Activated T-helper 2 cell treated with anti-CD3 and anti-CD28 coated beads, Interferon-gamma antibody, Interleukin-2, Interleukin-4, amounts not matched to agents 10 μg/mL and 5 μg/mL and 100 μg/mL, durations not matched to agents 14 hours and 24 hours and 36 hours (primary cell): ENCODE measurements at regions not wholly inside any gene's neighbourhood (a gene's known extent, or its start where the extent isn't known, plus 50 kb on each side); places are given as distances from the start of the nearest gene placed in this dataset.
A peak's percentile ranks its signal among the peaks of the same experiment; 100 is the strongest.

Experiments used
- DNase-seq: peaks from one replicate; pipeline ENCODE4 v3.0.0; 2021; ENCODE audit warnings: low spot score
- H3K27ac Mint-ChIP-seq: one replicate; pipeline ENCODE4 v1.8.0; 2021; ENCODE audit warnings: mixed read lengths
- H3K27me3 Mint-ChIP-seq: one replicate; pipeline ENCODE4 v1.8.0; 2021; ENCODE audit warnings: low read depth, mixed read lengths
- H3K36me3 Mint-ChIP-seq: one replicate; pipeline ENCODE4 v1.8.0; 2021; ENCODE audit warnings: low read depth, mixed read lengths
- H3K4me1 Mint-ChIP-seq: one replicate; pipeline ENCODE4 v1.8.0; 2021; ENCODE audit warnings: low read depth, mixed read lengths
- H3K4me3 Mint-ChIP-seq: one replicate; pipeline ENCODE4 v1.8.0; 2021; ENCODE audit warnings: low read depth, mild to moderate bottlenecking, moderate library complexity, mixed read lengths
- H3K9me3 Mint-ChIP-seq: one replicate; pipeline ENCODE4 v1.8.0; 2021; ENCODE audit warnings: mixed read lengths
- intact Hi-C: fragments of 100-400 bp; cut with micrococcal nuclease; formaldehyde crosslinking; loops from one replicate; pipeline ENCODE4 v1.15.1; 2023

GRCh38 chr12:126762150-126762549 is 1504.8 kb upstream of the TMEM132C start:
- Mint-ChIP-seq H3K4me1 (peaks cover 8% of the 10 kb centered on the region), H3K27me3 (no peaks in the 10 kb centered on the region), H3K4me3 (no peak overlapping the region), H3K36me3 (peaks cover 29% of the 10 kb centered on the region), H3K9me3 (peaks cover 53% of the 10 kb centered on the region), H3K27ac (no peak overlapping the region)
- intact Hi-C loops, result no loop called here
- no peak for DNase-seq

GRCh38 chr12:126763359-126763758 is 1503.6 kb upstream of the TMEM132C start:
- H3K36me3 Mint-ChIP-seq, result peaks cover 32% of the 10 kb centered on the region
- no peak overlapping the region for H3K27ac Mint-ChIP-seq
- no peak for DNase-seq
- no peaks in the 10 kb centered on the region for H3K27me3 Mint-ChIP-seq
- peaks cover 11% of the 10 kb centered on the region for H3K4me1 Mint-ChIP-seq
- no peak overlapping the region for H3K4me3 Mint-ChIP-seq
- intact Hi-C loops, result no loop called here
- peaks cover 57% of the 10 kb centered on the region for H3K9me3 Mint-ChIP-seq

GRCh38 chr12:126767334-126767733 is 1499.6 kb upstream of the TMEM132C start:
- no peak for DNase-seq
- H3K36me3 Mint-ChIP-seq, result peaks cover 49% of the 10 kb centered on the region
- no peak overlapping the region for H3K4me3 Mint-ChIP-seq
- H3K27me3 Mint-ChIP-seq, result no peaks in the 10 kb centered on the region
- intact Hi-C loops, result no loop called here
- no peak overlapping the region for H3K27ac Mint-ChIP-seq
- peaks cover 69% of the 10 kb centered on the region for H3K9me3 Mint-ChIP-seq
- H3K4me1 Mint-ChIP-seq, result peaks cover 12% of the 10 kb centered on the region

DNA sequence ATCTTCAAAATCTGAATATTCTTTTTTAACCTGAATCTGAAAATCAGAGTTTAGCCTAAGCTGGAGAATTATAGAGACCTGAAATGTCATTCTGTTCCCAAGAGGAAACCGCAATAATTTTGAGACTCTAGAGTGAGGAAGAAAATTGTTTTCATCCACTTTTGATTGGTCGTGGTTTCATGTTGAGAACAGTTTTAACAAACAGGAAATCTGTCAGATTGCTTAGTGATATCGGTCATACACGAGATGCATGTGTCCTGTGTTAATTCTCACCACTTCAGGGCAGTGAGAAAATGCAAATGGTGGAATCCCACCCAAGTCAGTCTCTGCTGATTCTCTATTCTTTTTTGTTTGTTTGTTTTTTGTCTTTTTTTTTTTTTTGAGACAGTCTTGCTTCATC is 1498.5 kb upstream of the TMEM132C start:
- intact Hi-C loops, result no loop called here
- Mint-ChIP-seq H3K9me3 (peaks cover 69% of the 10 kb centered on the region), H3K27me3 (no peaks in the 10 kb centered on the region), H3K4me3 (no peak overlapping the region), H3K4me1 (peaks cover 17% of the 10 kb centered on the region), H3K27ac (no peak overlapping the region), H3K36me3 (peaks cover 51% of the 10 kb centered on the region)
- DNase-seq, result no peak

- H3K9me3 Mint-ChIP-seq, result peaks cover 68% of the 10 kb centered on the region
- no peak overlapping the region for H3K4me3 Mint-ChIP-seq
- no peaks in the 10 kb centered on the region for H3K27me3 Mint-ChIP-seq
- intact Hi-C loops, result no loop called here
- peak overlapping the region; percentile 65 for H3K27ac Mint-ChIP-seq
- H3K36me3 Mint-ChIP-seq, result peaks cover 41% of the 10 kb centered on the region
- DNase-seq, result no peak
- H3K4me1 Mint-ChIP-seq, result peaks cover 17% of the 10 kb centered on the region
Measured at GRCh38 chr12:126770188-126770587, 1496.8 kb upstream of the TMEM132C start.

DNA sequence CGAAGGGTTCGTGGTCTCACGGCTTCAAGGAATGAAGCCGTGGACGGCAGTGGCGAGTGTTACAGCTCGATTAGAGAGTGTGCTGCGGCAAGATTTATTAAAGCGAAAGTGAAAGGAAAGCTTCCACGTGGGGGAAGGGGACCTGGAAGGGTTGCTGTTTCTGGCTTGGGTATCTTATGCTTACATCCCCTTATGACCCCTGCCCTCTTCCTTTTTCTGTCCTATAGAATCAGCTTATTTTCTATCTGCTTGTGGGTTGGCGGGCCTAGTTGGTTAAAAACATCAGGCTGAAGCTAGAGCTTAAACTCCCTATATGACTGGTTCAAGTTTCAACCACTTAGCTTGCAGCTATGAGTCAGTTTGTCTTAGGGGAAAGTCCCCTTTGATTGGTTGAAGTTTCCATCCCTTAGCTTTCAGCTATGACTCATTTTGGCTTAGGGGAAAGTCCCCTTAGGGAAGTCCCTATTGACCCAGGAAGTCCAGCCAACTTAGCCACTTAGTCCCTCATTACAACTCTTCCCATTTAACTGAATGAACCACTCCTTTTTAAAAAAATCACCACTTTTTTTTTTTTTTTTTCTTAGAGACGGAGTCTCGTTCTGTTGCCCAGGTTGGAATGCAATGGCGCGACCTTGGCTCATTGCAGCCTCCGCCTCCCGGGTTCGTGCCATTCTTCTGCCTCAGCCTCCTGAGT is 1494.7 kb upstream of the TMEM132C start:
- peaks cover 17% of the 10 kb centered on the region for H3K4me1 Mint-ChIP-seq
- no peaks in the 10 kb centered on the region for H3K27me3 Mint-ChIP-seq
- intact Hi-C loops, result loop anchor here (1.0 kb wide), 2 partner anchors 11 to 183 kb away; no protein-coding TSS in a partner anchor
- H3K36me3 Mint-ChIP-seq, result peaks cover 36% of the 10 kb centered on the region
- peaks cover 52% of the 10 kb centered on the region for H3K9me3 Mint-ChIP-seq
- H3K27ac Mint-ChIP-seq, result peak overlapping the region; percentile 97
- peak overlapping the region; percentile 77 for H3K4me3 Mint-ChIP-seq
- DNase-seq, result peak; percentile 16

- peaks cover 52% of the 10 kb centered on the region for H3K9me3 Mint-ChIP-seq
- intact Hi-C loops, result no loop called here
- DNase-seq, result no peak
- peaks cover 17% of the 10 kb centered on the region for H3K4me1 Mint-ChIP-seq
- peak overlapping the region; percentile 22 for H3K27ac Mint-ChIP-seq
- no peak overlapping the region for H3K4me3 Mint-ChIP-seq
- H3K27me3 Mint-ChIP-seq, result no peaks in the 10 kb centered on the region
- peaks cover 36% of the 10 kb centered on the region for H3K36me3 Mint-ChIP-seq
Measured at GRCh38 chr12:126773012-126773411, 1494.0 kb upstream of the TMEM132C start.

DNA sequence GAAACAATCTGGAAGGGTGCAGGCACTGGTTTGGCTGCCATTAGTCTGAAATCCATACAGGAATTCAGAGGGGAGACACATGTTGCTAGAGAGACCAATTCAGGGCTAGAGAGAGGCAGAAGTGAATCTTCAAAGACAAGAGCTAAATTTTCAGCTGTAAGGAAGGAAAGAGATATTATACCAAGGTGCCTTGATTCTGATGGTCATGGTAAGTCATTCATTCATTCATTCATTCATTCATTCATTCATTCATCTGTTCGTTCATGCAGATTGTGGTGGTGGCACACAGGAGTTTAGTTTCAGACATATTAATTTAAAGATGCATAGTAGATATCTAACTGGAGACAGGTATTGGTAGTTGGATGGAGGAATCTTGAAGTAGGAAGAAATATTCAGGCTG is 1493.5 kb upstream of the TMEM132C start:
- DNase-seq, result no peak
- Mint-ChIP-seq H3K36me3 (peaks cover 32% of the 10 kb centered on the region), H3K27ac (no peak overlapping the region), H3K4me1 (peaks cover 14% of the 10 kb centered on the region), H3K27me3 (no peaks in the 10 kb centered on the region), H3K9me3 (peaks cover 47% of the 10 kb centered on the region), H3K4me3 (no peak overlapping the region)
- intact Hi-C loops, result no loop called here

GRCh38 chr12:126776026-126776655 is 1490.8 kb upstream of the TMEM132C start:
- DNase-seq, result no peak
- Mint-ChIP-seq H3K27me3 (peaks cover 1% of the 10 kb centered on the region), H3K9me3 (peaks cover 34% of the 10 kb centered on the region), H3K4me1 (peaks cover 9% of the 10 kb centered on the region), H3K27ac (no peak overlapping the region), H3K36me3 (peaks cover 19% of the 10 kb centered on the region), H3K4me3 (no peak overlapping the region)
- intact Hi-C loops, result no loop called here

DNA sequence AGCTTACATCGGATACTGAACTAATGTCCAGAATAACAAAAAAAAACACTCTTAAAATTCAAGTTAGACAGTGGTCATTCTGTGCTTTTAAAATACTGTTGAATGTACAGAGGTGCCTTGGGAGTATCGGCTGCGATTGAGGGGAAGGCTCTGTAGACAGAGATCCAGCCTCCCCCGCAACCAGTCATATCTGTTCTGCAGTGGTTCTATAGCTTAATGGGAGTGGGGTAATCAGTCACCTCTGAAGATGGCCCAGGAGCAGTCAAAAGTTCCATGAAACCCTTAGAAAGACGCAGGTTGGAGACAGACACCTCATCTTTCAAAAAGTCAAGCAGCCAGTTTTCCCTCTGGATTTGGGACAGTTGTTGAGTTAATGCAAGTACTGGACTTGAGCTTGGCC is 1486.6 kb upstream of the TMEM132C start:
- H3K4me1 Mint-ChIP-seq, result no peaks in the 10 kb centered on the region
- H3K4me3 Mint-ChIP-seq, result no peak overlapping the region
- no peak for DNase-seq
- peaks cover 1% of the 10 kb centered on the region for H3K27me3 Mint-ChIP-seq
- no peak overlapping the region for H3K27ac Mint-ChIP-seq
- no peaks in the 10 kb centered on the region for H3K36me3 Mint-ChIP-seq
- no peaks in the 10 kb centered on the region for H3K9me3 Mint-ChIP-seq
- intact Hi-C loops, result no loop called here

DNA sequence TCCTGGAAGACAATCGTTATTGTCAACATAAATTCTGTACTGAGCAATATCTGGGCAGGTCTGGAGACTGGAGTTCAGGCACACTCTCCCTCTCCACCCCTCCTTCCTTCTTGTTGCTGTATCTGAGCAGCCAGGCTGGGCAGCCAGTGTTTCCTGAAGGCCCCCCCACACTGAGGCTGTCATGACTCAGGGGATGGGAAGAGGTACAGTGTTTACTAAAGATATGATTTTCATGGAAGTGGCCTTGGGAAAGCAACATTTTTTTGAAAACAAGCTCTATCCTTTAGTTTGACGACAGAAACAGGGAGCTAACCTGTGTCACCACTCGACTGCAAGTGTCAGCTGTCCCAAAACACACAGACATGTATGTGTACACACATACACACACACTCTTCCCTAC is 1485.4 kb upstream of the TMEM132C start:
- H3K36me3 Mint-ChIP-seq, result no peaks in the 10 kb centered on the region
- H3K4me1 Mint-ChIP-seq, result no peaks in the 10 kb centered on the region
- no peaks in the 10 kb centered on the region for H3K9me3 Mint-ChIP-seq
- H3K4me3 Mint-ChIP-seq, result no peak overlapping the region
- no peak for DNase-seq
- peaks cover 1% of the 10 kb centered on the region for H3K27me3 Mint-ChIP-seq
- no peak overlapping the region for H3K27ac Mint-ChIP-seq
- intact Hi-C loops, result no loop called here

DNA sequence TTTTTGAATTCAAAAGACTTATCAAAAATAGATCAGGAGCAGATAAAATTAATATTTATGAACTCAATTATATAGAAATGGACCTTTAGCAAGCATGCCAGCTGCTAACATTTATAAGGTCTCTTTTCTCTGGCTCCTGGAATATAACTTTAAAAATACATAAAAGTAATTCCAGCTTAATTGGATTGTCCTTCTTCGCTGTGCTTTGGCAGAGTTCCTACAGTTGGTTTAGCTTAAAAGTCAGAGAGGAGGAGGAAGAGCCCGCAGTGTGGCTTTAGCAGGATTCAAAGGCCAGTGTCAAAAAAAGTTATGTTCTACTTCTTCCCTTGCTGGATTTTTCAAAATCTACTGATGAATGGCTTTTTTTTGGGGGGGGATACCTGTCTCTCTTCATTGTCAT is 1484.9 kb upstream of the TMEM132C start:
- Mint-ChIP-seq H3K27ac (no peak overlapping the region), H3K4me1 (no peaks in the 10 kb centered on the region), H3K4me3 (no peak overlapping the region), H3K27me3 (peaks cover 1% of the 10 kb centered on the region), H3K9me3 (no peaks in the 10 kb centered on the region), H3K36me3 (no peaks in the 10 kb centered on the region)
- intact Hi-C loops, result no loop called here
- DNase-seq, result no peak

DNA sequence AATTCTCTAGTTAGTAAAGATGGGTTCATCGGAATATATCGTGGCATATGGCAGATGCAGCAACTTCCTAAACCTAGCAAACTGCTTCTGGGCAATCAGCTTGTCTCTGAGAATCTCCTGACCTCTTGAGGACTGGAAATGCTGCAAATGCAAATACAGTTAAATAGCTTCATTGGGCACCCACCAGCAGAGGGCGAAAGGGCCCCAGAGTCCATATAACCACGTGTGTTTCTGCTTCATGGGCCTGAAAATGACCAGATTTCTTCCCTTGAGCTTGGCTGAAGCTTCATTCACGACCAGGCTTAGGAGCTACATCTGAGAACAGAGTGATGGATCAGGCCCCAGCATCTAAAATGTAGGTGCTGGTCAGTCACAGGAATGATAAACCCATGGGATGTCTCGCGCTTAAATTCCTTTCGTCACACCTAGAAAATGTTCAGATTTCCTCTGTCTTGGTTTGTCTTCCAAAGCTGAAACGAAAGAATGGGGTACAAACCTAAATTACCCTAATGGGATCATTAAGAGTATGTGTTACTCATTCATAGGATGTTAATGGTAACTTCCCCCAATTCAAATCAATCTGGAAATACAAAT is 1482.5 kb upstream of the TMEM132C start:
- H3K27me3 Mint-ChIP-seq, result peaks cover 1% of the 10 kb centered on the region
- H3K9me3 Mint-ChIP-seq, result no peaks in the 10 kb centered on the region
- H3K4me1 Mint-ChIP-seq, result no peaks in the 10 kb centered on the region
- no peak overlapping the region for H3K27ac Mint-ChIP-seq
- no peak for DNase-seq
- intact Hi-C loops, result loop anchor here (1.0 kb wide), 1 partner anchor 90 kb away; no protein-coding TSS in a partner anchor
- no peak overlapping the region for H3K4me3 Mint-ChIP-seq
- no peaks in the 10 kb centered on the region for H3K36me3 Mint-ChIP-seq
